HFFc6 (cell line): ENCODE measurements at regions not wholly inside any gene's neighbourhood (a gene's known extent, or its start where the extent isn't known, plus 50 kb on each side); places are given as distances from the start of the nearest gene placed in this dataset.

Experiments used
- DNase-seq: peaks from one replicate; pipeline ENCODE4 v3.0.0-alpha.2; 2018
- H3K27ac Mint-ChIP-seq: 2 replicates; pipeline ENCODE4 v1.8.0; 2020; ENCODE audit warnings: mild to moderate bottlenecking, mixed read lengths
- H3K27me3 Mint-ChIP-seq: 2 replicates; pipeline ENCODE4 v1.8.0; 2021; ENCODE audit warnings: mild to moderate bottlenecking, moderate library complexity, mixed read lengths; ENCODE audit not compliant: insufficient read depth
- H3K36me3 Mint-ChIP-seq: 2 replicates; pipeline ENCODE4 v1.8.0; 2021; ENCODE audit warnings: low read depth, mixed read lengths
- H3K4me1 Mint-ChIP-seq: 2 replicates; pipeline ENCODE4 v1.8.0; 2020; ENCODE audit warnings: low read depth, mixed read lengths
- H3K4me3 Mint-ChIP-seq: 2 replicates; pipeline ENCODE4 v1.8.0; 2020; ENCODE audit warnings: mild to moderate bottlenecking, moderate library complexity, mixed read lengths
- H3K9me3 Mint-ChIP-seq: 2 replicates; pipeline ENCODE4 v1.8.0; 2020; ENCODE audit warnings: mild to moderate bottlenecking, mixed read lengths
- TF ChIP-seq, protein P1 (sequence below): fragments of 200-600 bp; sonication (generic); IDR thresholded peaks from 2 replicates; pipeline ENCODE4 v1.5.0; 2021; ENCODE audit warnings: antibody characterized with exemption, mild to moderate bottlenecking

GRCh38 chr5:44002381-44002901 lies 386.8 kb downstream of the FGF10 start:
- Mint-ChIP-seq H3K4me3 (no peak overlapping the region), H3K36me3 (no peaks in the 10 kb centered on the region), H3K9me3 (peaks cover 30% of the 10 kb centered on the region), H3K27ac (no peak overlapping the region), H3K4me1 (no peaks in the 10 kb centered on the region), H3K27me3 (no peaks in the 10 kb centered on the region)
- TF ChIP-seq, protein P1, sequence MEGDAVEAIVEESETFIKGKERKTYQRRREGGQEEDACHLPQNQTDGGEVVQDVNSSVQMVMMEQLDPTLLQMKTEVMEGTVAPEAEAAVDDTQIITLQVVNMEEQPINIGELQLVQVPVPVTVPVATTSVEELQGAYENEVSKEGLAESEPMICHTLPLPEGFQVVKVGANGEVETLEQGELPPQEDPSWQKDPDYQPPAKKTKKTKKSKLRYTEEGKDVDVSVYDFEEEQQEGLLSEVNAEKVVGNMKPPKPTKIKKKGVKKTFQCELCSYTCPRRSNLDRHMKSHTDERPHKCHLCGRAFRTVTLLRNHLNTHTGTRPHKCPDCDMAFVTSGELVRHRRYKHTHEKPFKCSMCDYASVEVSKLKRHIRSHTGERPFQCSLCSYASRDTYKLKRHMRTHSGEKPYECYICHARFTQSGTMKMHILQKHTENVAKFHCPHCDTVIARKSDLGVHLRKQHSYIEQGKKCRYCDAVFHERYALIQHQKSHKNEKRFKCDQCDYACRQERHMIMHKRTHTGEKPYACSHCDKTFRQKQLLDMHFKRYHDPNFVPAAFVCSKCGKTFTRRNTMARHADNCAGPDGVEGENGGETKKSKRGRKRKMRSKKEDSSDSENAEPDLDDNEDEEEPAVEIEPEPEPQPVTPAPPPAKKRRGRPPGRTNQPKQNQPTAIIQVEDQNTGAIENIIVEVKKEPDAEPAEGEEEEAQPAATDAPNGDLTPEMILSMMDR, result no peak
- DNase-seq, result no peak

DNA sequence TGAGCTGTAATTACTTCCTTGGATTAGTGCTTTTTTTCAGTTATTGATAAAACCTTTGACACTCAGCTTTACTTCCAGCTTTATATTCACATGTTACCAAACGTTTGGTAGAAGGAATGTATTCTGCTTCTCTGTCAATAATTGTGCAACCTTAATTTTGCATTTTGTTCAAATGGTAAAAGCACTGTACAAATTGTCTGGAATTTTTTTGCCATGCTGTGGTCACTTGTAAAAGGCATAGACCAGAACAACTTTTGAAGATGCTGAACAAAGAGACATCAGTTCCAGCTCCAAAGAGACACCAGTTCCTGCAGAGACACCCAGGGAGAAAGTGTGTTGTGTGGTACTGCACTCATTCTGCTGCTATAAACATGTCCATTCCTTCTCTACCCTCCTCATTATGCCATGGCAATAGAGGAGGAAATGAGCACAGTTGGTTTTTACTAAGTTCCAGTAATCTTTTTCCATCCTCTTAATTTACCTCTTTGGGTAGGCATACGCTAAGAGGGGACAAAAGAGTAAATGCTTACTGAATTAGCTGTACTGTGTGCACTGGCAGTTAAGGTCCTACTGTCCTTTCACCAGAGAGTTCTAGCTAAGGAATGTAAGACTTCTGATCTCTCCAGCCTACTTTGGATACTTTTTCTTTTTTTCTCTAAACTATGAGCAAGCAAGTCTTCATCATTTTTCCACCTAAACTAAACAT lies 387.4 kb downstream of the FGF10 start:
- TF ChIP-seq, protein P1, result no peak
- no peaks in the 10 kb centered on the region for H3K36me3 Mint-ChIP-seq
- H3K27ac Mint-ChIP-seq, result no peak overlapping the region
- no peak overlapping the region for H3K4me3 Mint-ChIP-seq
- no peak for DNase-seq
- no peaks in the 10 kb centered on the region for H3K27me3 Mint-ChIP-seq
- no peaks in the 10 kb centered on the region for H3K4me1 Mint-ChIP-seq
- peaks cover 32% of the 10 kb centered on the region for H3K9me3 Mint-ChIP-seq

- H3K27ac Mint-ChIP-seq, result no peak overlapping the region
- H3K4me3 Mint-ChIP-seq, result no peak overlapping the region
- H3K9me3 Mint-ChIP-seq, result peaks cover 27% of the 10 kb centered on the region
- H3K4me1 Mint-ChIP-seq, result no peaks in the 10 kb centered on the region
- no peaks in the 10 kb centered on the region for H3K27me3 Mint-ChIP-seq
- H3K36me3 Mint-ChIP-seq, result no peaks in the 10 kb centered on the region
- DNase-seq, result no peak
- TF ChIP-seq, protein P1, result no peak
Measured at GRCh38 chr5:44001236-44001635, 388.0 kb downstream of the FGF10 start.

DNA sequence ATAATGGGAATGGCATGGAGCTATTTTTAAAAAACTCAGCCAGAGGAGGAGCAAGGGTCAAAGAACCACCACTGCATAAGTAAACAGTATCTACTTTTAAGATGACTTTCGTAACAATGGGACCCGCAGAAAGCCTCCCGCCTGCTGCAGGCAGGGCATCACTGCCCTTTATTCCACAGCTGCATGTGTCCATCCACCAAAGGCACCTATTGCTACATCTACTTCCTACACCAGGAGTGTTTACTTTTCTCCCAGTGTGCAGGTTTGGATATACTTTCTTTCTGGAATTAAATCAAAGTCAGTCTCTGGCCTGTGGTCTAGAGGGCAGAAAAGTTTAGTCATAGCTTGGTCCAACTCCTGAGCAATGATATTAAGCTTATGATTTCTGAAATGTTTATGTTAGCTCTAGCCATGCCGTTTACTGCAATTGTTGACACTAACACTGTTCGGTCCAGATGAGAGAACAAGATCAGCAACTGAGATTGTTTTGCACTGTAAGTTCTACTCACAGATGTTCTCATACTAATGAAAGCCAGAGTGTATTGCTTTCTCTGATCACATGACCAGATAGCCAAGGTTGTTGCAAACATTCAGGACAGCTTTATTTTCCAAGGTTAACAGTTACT lies 391.5 kb downstream of the FGF10 start:
- H3K36me3 Mint-ChIP-seq, result no peaks in the 10 kb centered on the region
- no peak overlapping the region for H3K4me3 Mint-ChIP-seq
- peaks cover 28% of the 10 kb centered on the region for H3K9me3 Mint-ChIP-seq
- H3K4me1 Mint-ChIP-seq, result no peaks in the 10 kb centered on the region
- no peak for DNase-seq
- H3K27ac Mint-ChIP-seq, result no peak overlapping the region
- H3K27me3 Mint-ChIP-seq, result no peaks in the 10 kb centered on the region
- TF ChIP-seq, protein P1, result no peak

DNA sequence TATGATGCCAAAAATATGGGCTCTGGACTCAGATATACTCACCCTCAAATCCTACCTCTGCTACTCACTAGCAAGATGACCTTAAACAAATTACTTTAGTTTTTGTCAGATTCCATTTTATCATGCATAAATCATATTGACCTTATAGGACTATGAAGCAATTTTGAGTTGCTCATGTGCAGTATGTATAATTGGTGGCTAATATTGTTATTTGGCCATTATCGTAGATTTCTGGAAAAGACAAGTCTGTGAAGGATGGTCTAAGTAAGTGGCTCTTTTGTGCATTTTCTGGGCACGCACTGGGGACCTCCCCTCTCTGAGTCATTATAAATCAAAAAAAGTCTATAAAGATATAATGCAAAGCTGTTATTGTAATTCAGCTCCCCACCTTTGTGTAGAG lies 393.0 kb downstream of the FGF10 start:
- Mint-ChIP-seq H3K9me3 (peaks cover 27% of the 10 kb centered on the region), H3K27ac (no peak overlapping the region), H3K36me3 (no peaks in the 10 kb centered on the region), H3K4me3 (no peak overlapping the region), H3K4me1 (no peaks in the 10 kb centered on the region), H3K27me3 (no peaks in the 10 kb centered on the region)
- DNase-seq, result no peak
- TF ChIP-seq, protein P1, result no peak
